ENCODE measurements at regions not wholly inside any gene's neighbourhood (a gene's known extent, or its start where the extent isn't known, plus 50 kb on each side); places are given as distances from the start of the nearest gene placed in this dataset.

- ChIA-PET POLR2A (no interaction called here), CTCF (no interaction called here)
- H3K4me1 ChIP-seq = no peaks in the 10 kb centered on the region
- no peaks in the 10 kb centered on the region for H3K36me3 ChIP-seq (ENCODE audit: control insufficient read depth, insufficient read depth, low read length)
- DNase-seq = no peak
- no peaks in the 10 kb centered on the region for H3K9me3 Mint-ChIP-seq (ENCODE audit: unreplicated experiment)
- H3K4me3 ChIP-seq (ENCODE audit: low read depth, low read length) = no peak overlapping the region
- intact Hi-C loops (cut with micrococcal nuclease; ENCODE audit: unreplicated experiment) = no loop called here
- H3K9me3 ChIP-seq = no peaks in the 10 kb centered on the region
- H3K4me3 Mint-ChIP-seq (ENCODE audit: unreplicated experiment) = no peak overlapping the region
- no peaks in the 10 kb centered on the region for H3K36me3 Mint-ChIP-seq (ENCODE audit: insufficient read depth, unreplicated experiment)
- no peak overlapping the region for H3K27ac Mint-ChIP-seq (ENCODE audit: unreplicated experiment)
- no peak for TF ChIP-seq CTCF (IDR thresholded peaks at IDR 0.05; ENCODE audit: insufficient read depth in 1 of 2, low read depth in 1 of 2, low read length in 1 of 2, severe bottlenecking in 1 of 2, unreplicated experiment in 1 of 2)
- BruUV-seq (replicated peaks) = no TSS peak
- no peaks in the 10 kb centered on the region for H3K27me3 Mint-ChIP-seq (ENCODE audit: insufficient read depth, unreplicated experiment)
- no peaks in the 10 kb centered on the region for H3K27me3 ChIP-seq (replicated peaks; ENCODE audit: control insufficient read depth, insufficient read depth, low read length)
- H3K4me1 Mint-ChIP-seq (ENCODE audit: low read depth, unreplicated experiment) = no peaks in the 10 kb centered on the region
Observed at GRCh38 chr3:21942328-21942727, 191.3 kb upstream of the ZNF385D start.

GRCh38 chr3:21944251-21944650, 193.2 kb upstream of the ZNF385D start:
- POLR2A ChIA-PET = no interaction called here
- no peak for TF ChIP-seq CTCF (IDR thresholded peaks at IDR 0.05; ENCODE audit: insufficient read depth in 1 of 2, low read depth in 1 of 2, low read length in 1 of 2, severe bottlenecking in 1 of 2, unreplicated experiment in 1 of 2)

GRCh38 chr3:21952856-21953255, 201.8 kb upstream of the ZNF385D start:
- no peaks in the 10 kb centered on the region for H3K4me1 ChIP-seq
- no peak overlapping the region for H3K4me3 ChIP-seq (ENCODE audit: low read depth, low read length)
- no peak for TF ChIP-seq CTCF (IDR thresholded peaks at IDR 0.05; ENCODE audit: insufficient read depth in 1 of 2, low read depth in 1 of 2, low read length in 1 of 2, severe bottlenecking in 1 of 2, unreplicated experiment in 1 of 2)
- Mint-ChIP-seq H3K4me1 (ENCODE audit: low read depth, unreplicated experiment) (no peaks in the 10 kb centered on the region), H3K27me3 (ENCODE audit: insufficient read depth, unreplicated experiment) (peaks cover 2% of the 10 kb centered on the region), H3K4me3 (ENCODE audit: unreplicated experiment) (no peak overlapping the region), H3K9me3 (ENCODE audit: unreplicated experiment) (no peaks in the 10 kb centered on the region), H3K27ac (ENCODE audit: unreplicated experiment) (no peak overlapping the region), H3K36me3 (ENCODE audit: insufficient read depth, unreplicated experiment) (no peaks in the 10 kb centered on the region)
- ChIA-PET CTCF (no interaction called here), POLR2A (no interaction called here)
- H3K9me3 ChIP-seq = no peaks in the 10 kb centered on the region
- DNase-seq = no peak
- intact Hi-C loops (cut with micrococcal nuclease; ENCODE audit: unreplicated experiment) = no loop called here
- no peaks in the 10 kb centered on the region for H3K36me3 ChIP-seq (ENCODE audit: control insufficient read depth, insufficient read depth, low read length)
- BruUV-seq (replicated peaks) = no TSS peak
- H3K27me3 ChIP-seq (replicated peaks; ENCODE audit: control insufficient read depth, insufficient read depth, low read length) = no peaks in the 10 kb centered on the region

More at GRCh38 chr3:21944251-21944650, 193.2 kb upstream of the ZNF385D start:
- H3K36me3 Mint-ChIP-seq (ENCODE audit: insufficient read depth, unreplicated experiment) = no peaks in the 10 kb centered on the region
- no peaks in the 10 kb centered on the region for H3K36me3 ChIP-seq (ENCODE audit: control insufficient read depth, insufficient read depth, low read length)
- no peak for DNase-seq
- no peak overlapping the region for H3K4me3 Mint-ChIP-seq (ENCODE audit: unreplicated experiment)
- intact Hi-C loops (cut with micrococcal nuclease; ENCODE audit: unreplicated experiment) = no loop called here
- no peaks in the 10 kb centered on the region for H3K27me3 Mint-ChIP-seq (ENCODE audit: insufficient read depth, unreplicated experiment)
- H3K27me3 ChIP-seq (replicated peaks; ENCODE audit: control insufficient read depth, insufficient read depth, low read length) = no peaks in the 10 kb centered on the region
- no peaks in the 10 kb centered on the region for H3K9me3 Mint-ChIP-seq (ENCODE audit: unreplicated experiment)
- no peaks in the 10 kb centered on the region for H3K9me3 ChIP-seq
- no TSS peak for BruUV-seq (replicated peaks)
- no peaks in the 10 kb centered on the region for H3K4me1 Mint-ChIP-seq (ENCODE audit: low read depth, unreplicated experiment)
- no peaks in the 10 kb centered on the region for H3K4me1 ChIP-seq
- CTCF ChIA-PET = no interaction called here
- H3K4me3 ChIP-seq (ENCODE audit: low read depth, low read length) = no peak overlapping the region
- H3K27ac Mint-ChIP-seq (ENCODE audit: unreplicated experiment) = no peak overlapping the region

Data from Caco-2 (cell line).